KBM-7 (cell line): ENCODE measurements at regions not wholly inside any gene's neighbourhood (a gene's known extent, or its start where the extent isn't known, plus 50 kb on each side); places are given as distances from the start of the nearest gene placed in this dataset.

Source experiments
- DNase-seq: peaks from one replicate; pipeline ENCODE4 v3.0.0-alpha.2; 2015
- in situ Hi-C: fragments of 300-500 bp; cut with MboI; formaldehyde crosslinking; loops from 2 replicates; pipeline ENCODE4 v1.14.3; 2020; ENCODE audit warnings: low sequenced_read_pairs, low pct_unique_long_range_greater_than_20kb, mixed read lengths

- in situ Hi-C loops, result no loop called here
- no peak for DNase-seq
These were observed 75.2 kb upstream of the PRLR start for GRCh38 chr5:35305336-35306020.

- in situ Hi-C loops, result no loop called here
- no peak for DNase-seq
These were observed 74.0 kb upstream of the PRLR start for GRCh38 chr5:35304291-35304690.

GRCh38 chr5:35303152-35303551 lies 72.9 kb upstream of the PRLR start:
- in situ Hi-C loops, result no loop called here

GRCh38 chr5:35302544-35302943 lies 72.3 kb upstream of the PRLR start:
- in situ Hi-C loops, result no loop called here
- DNase-seq, result no peak

More at GRCh38 chr5:35303152-35303551, 72.9 kb upstream of the PRLR start:
- DNase-seq, result no peak

GRCh38 chr5:35297755-35298154 lies 67.5 kb upstream of the PRLR start:
- DNase-seq, result no peak
- in situ Hi-C loops, result no loop called here

- in situ Hi-C loops, result no loop called here
- no peak for DNase-seq
These were observed 64.7 kb upstream of the PRLR start for GRCh38 chr5:35294976-35295375.

GRCh38 chr5:35294017-35294416 lies 63.7 kb upstream of the PRLR start:
- in situ Hi-C loops, result no loop called here
- DNase-seq, result no peak

- in situ Hi-C loops, result no loop called here
- DNase-seq, result no peak
These were observed 55.1 kb upstream of the PRLR start for GRCh38 chr5:35285435-35285834.

- in situ Hi-C loops, result no loop called here
- no peak for DNase-seq
These were observed 54.7 kb upstream of the PRLR start for GRCh38 chr5:35285011-35285410.

- in situ Hi-C loops, result no loop called here
- DNase-seq, result no peak
These were observed 54.1 kb upstream of the PRLR start for GRCh38 chr5:35284364-35284763.

GRCh38 chr5:35282810-35283209 lies 52.5 kb upstream of the PRLR start:
- in situ Hi-C loops, result no loop called here

GRCh38 chr5:35281613-35282012 lies 51.3 kb upstream of the PRLR start:
- no peak for DNase-seq
- in situ Hi-C loops, result no loop called here

More at GRCh38 chr5:35282810-35283209, 52.5 kb upstream of the PRLR start:
- DNase-seq, result no peak
